Liver (tissue), 8 donors: ENCODE measurements at regions not wholly inside any gene's neighbourhood (a gene's known extent, or its start where the extent isn't known, plus 50 kb on each side); places are given as distances from the start of the nearest gene placed in this dataset.

Source experiments
- DNase-seq: peaks from one replicate; pipeline ENCODE4 v3.0.0-alpha.2; 2017; ENCODE audit warnings: low spot score
- H3K27ac ChIP-seq, 2 donors: one replicate each; pipeline ENCODE4 v1.7.0; 2013; ENCODE audit warnings: inconsistent platforms in 2 of 2, low read length in 2 of 2, control low read depth in 1 of 2, low read depth in 1 of 2, mild to moderate bottlenecking in 1 of 2
- H3K27me3 ChIP-seq, 4 donors: one replicate each; pipeline versions ENCODE4 v1.6.1 to v1.7.0; 2013; ENCODE audit warnings: low read length in 3 of 4, inconsistent platforms in 1 of 4, mild to moderate bottlenecking in 1 of 4, moderate library complexity in 1 of 4; ENCODE audit not compliant: control insufficient read depth in 4 of 4, insufficient read depth in 4 of 4
- H3K36me3 ChIP-seq, 4 donors: one replicate each; pipeline versions ENCODE4 v1.6.1 to v1.7.0; 2013; ENCODE audit warnings: low read length in 3 of 4, mild to moderate bottlenecking in 3 of 4, low read depth in 1 of 4, moderate library complexity in 1 of 4; ENCODE audit not compliant: control insufficient read depth in 4 of 4, insufficient read depth in 3 of 4
- H3K4me1 ChIP-seq, 4 donors: one replicate each; pipeline versions ENCODE4 v1.6.1 to v1.7.0; 2013; ENCODE audit warnings: low read length in 3 of 4, mild to moderate bottlenecking in 3 of 4, moderate library complexity in 1 of 4; ENCODE audit not compliant: control insufficient read depth in 4 of 4, insufficient read depth in 4 of 4
- H3K4me3 ChIP-seq, 3 donors: one replicate each; pipeline versions ENCODE4 v1.6.1 to v1.7.0; 2013; ENCODE audit warnings: low read length in 3 of 3, control low read depth in 1 of 3, low read depth in 1 of 3, mild to moderate bottlenecking in 1 of 3
- H3K9ac ChIP-seq, 2 donors: one replicate each; pipeline ENCODE4 v1.7.0; 2013; ENCODE audit warnings: low read length in 2 of 2, mild to moderate bottlenecking in 2 of 2, moderate library complexity in 2 of 2, control low read depth in 1 of 2, low read depth in 1 of 2
- H3K9me3 ChIP-seq, 4 donors: one replicate each; pipeline versions ENCODE4 v1.6.1 to v1.7.0; 2013; ENCODE audit warnings: low read length in 3 of 4; ENCODE audit not compliant: control insufficient read depth in 4 of 4
- EGR1 ChIP-seq, 2 donors: IDR thresholded peaks; 2 replicates each; pipeline ENCODE4 v1.6.1; 2016 to 2018; ENCODE audit warnings: antibody characterized with exemption in 2 of 2, low read depth in 2 of 2
- FOXA1 ChIP-seq: IDR thresholded peaks from 2 replicates; pipeline ENCODE4 v1.6.1; 2016; ENCODE audit warnings: antibody characterized with exemption
- FOXA2 ChIP-seq: IDR thresholded peaks from 2 replicates; pipeline ENCODE4 v1.6.1; 2016; ENCODE audit warnings: antibody characterized with exemption
- GABPA ChIP-seq, 2 donors: IDR thresholded peaks in 1 of 2; conservative IDR thresholded peaks in 1 of 2; 2 replicates each; pipeline ENCODE4 v1.6.1; 2016; ENCODE audit warnings: antibody characterized with exemption in 2 of 2, mild to moderate bottlenecking in 1 of 2, moderate library complexity in 1 of 2
- HNF4A ChIP-seq, 2 donors: conservative IDR thresholded peaks; 2 replicates each; pipeline ENCODE4 v1.6.1; 2016; ENCODE audit warnings: antibody characterized with exemption in 2 of 2, mild to moderate bottlenecking in 2 of 2
- HNF4G ChIP-seq: IDR thresholded peaks from 2 replicates; pipeline ENCODE4 v1.6.1; 2016; ENCODE audit warnings: antibody characterized with exemption
- JUND ChIP-seq, 2 donors: IDR thresholded peaks; 2 replicates each; pipeline ENCODE4 v1.6.1; 2016; ENCODE audit warnings: antibody characterized with exemption in 2 of 2
- MAX ChIP-seq: IDR thresholded peaks from 2 replicates; pipeline ENCODE4 v1.6.1; 2016; ENCODE audit warnings: antibody characterized with exemption
- NR2F2 ChIP-seq: IDR thresholded peaks from 2 replicates; pipeline ENCODE4 v1.6.1; 2016; ENCODE audit warnings: antibody characterized with exemption
- RAD21 ChIP-seq, 2 donors: IDR thresholded peaks; 2 replicates each; pipeline ENCODE4 v1.6.1; 2016; ENCODE audit warnings: antibody characterized with exemption in 2 of 2, mild to moderate bottlenecking in 2 of 2
- RXRA ChIP-seq, 2 donors: IDR thresholded peaks; 2 replicates each; pipeline ENCODE4 v1.6.1; 2017 to 2018; ENCODE audit warnings: antibody characterized with exemption in 2 of 2, mild to moderate bottlenecking in 1 of 2
- SP1 ChIP-seq: IDR thresholded peaks from 2 replicates; pipeline ENCODE4 v1.6.1; 2018; ENCODE audit warnings: antibody characterized with exemption, mild to moderate bottlenecking
- TAF1 ChIP-seq: conservative IDR thresholded peaks from 2 replicates; pipeline ENCODE4 v1.6.1; 2016; ENCODE audit warnings: antibody characterized with exemption, mild to moderate bottlenecking
- YY1 ChIP-seq: IDR thresholded peaks from 2 replicates; pipeline ENCODE4 v1.6.1; 2016; ENCODE audit warnings: antibody characterized with exemption, mild to moderate bottlenecking
- ZBTB33 ChIP-seq: IDR thresholded peaks from 2 replicates; pipeline ENCODE4 v1.6.1; 2016; ENCODE audit warnings: antibody characterized with exemption
- WGBS: extraction: QIAGEN DNeasy Blood & Tissue Kit; methylation state at CpG from one replicate; pipeline ENCODE4 v1.1.7; 2013; 5-methylcytosine and 5-hydroxymethylcytosine counted together
- TF ChIP-seq, protein P1 (sequence below): IDR thresholded peaks from 2 replicates; pipeline ENCODE4 v1.6.1; 2016; ENCODE audit warnings: antibody characterized with exemption
- TF ChIP-seq, protein P2 (sequence below): fragments of 150-350 bp; IDR thresholded peaks from 2 replicates; pipeline ENCODE4 v1.5.1; 2017; ENCODE audit warnings: improper control_type of control experiment, low read depth, low read length; ENCODE audit not compliant: missing input control
- TF ChIP-seq, protein P3 (sequence below): IDR thresholded peaks from 2 replicates; pipeline ENCODE4 v1.6.1; 2016; ENCODE audit warnings: antibody characterized with exemption, mild to moderate bottlenecking
- donor health status: healthy.
- donor health status: healthy.
- donor health status: healthy.
- donor health status: healthy.
- donor health status: healthy.

- Histone ChIP-seq H3K27me3 (peaks cover 0 to 6% (median 0%) of the 10 kb centered on the region in 4 donors), H3K9me3 (no peaks in the 10 kb centered on the region), H3K4me3 (no peak overlapping the region), H3K36me3 (no peaks in the 10 kb centered on the region), H3K4me1 (peaks cover 0 to 1% (median 0%) of the 10 kb centered on the region in 4 donors), H3K9ac (no peak overlapping the region), H3K27ac (no peak overlapping the region)
- no peak for TF ChIP-seq FOXA1
- no peak for TF ChIP-seq ZBTB33
- TF ChIP-seq, protein P1, sequence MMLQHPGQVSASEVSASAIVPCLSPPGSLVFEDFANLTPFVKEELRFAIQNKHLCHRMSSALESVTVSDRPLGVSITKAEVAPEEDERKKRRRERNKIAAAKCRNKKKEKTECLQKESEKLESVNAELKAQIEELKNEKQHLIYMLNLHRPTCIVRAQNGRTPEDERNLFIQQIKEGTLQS: no peak
- TF ChIP-seq JUND (IDR thresholded peaks at IDR 0.05): no peak
- TF ChIP-seq SP1: no peak
- TF ChIP-seq MAX: no peak
- no peak for TF ChIP-seq TAF1
- TF ChIP-seq, protein P2, sequence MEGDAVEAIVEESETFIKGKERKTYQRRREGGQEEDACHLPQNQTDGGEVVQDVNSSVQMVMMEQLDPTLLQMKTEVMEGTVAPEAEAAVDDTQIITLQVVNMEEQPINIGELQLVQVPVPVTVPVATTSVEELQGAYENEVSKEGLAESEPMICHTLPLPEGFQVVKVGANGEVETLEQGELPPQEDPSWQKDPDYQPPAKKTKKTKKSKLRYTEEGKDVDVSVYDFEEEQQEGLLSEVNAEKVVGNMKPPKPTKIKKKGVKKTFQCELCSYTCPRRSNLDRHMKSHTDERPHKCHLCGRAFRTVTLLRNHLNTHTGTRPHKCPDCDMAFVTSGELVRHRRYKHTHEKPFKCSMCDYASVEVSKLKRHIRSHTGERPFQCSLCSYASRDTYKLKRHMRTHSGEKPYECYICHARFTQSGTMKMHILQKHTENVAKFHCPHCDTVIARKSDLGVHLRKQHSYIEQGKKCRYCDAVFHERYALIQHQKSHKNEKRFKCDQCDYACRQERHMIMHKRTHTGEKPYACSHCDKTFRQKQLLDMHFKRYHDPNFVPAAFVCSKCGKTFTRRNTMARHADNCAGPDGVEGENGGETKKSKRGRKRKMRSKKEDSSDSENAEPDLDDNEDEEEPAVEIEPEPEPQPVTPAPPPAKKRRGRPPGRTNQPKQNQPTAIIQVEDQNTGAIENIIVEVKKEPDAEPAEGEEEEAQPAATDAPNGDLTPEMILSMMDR: no peak
- TF ChIP-seq NR2F2: no peak
- TF ChIP-seq RXRA (IDR thresholded peaks at IDR 0.05): no peak
- TF ChIP-seq HNF4A (conservative IDR thresholded peaks at IDR 0.05): no peak
- WGBS: 73% methylated on average over 5 of the region's 5 CpGs
- DNase-seq: no peak
Observed at GRCh38 chr2:5751873-5752482, 59.8 kb downstream of the SOX11 start.

DNA sequence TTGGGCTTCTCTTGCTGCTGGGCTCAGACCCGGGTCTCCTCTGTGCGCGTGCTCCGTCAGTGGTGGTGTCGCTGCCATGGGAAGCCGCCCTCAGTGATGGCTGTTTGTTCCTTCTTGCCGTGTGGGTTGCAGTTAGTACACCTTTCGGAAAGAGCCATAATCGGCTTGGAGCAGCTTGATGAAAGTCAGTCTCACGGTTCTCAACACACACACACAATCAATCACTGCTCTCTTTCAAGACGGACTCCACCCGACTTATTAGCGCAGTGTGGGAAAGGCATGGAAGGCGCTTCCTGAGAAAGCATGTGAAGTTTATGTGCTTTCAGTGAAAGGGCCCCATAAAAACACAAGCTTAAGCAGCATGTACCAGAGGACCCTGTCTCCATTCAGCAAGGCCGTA lies 64.1 kb downstream of the SOX11 start:
- no peak overlapping the region for H3K27ac ChIP-seq
- H3K36me3 ChIP-seq: no peaks in the 10 kb centered on the region
- no peak for DNase-seq
- H3K9ac ChIP-seq: no peak overlapping the region
- 78% methylated on average over 15 of the region's 15 CpGs for WGBS
- peaks cover 0 to 1% (median 0%) of the 10 kb centered on the region in 4 donors for H3K4me1 ChIP-seq
- H3K4me3 ChIP-seq: no peak overlapping the region
- H3K27me3 ChIP-seq: peaks cover 0 to 3% (median 0%) of the 10 kb centered on the region in 4 donors
- TF ChIP-seq, protein P3, sequence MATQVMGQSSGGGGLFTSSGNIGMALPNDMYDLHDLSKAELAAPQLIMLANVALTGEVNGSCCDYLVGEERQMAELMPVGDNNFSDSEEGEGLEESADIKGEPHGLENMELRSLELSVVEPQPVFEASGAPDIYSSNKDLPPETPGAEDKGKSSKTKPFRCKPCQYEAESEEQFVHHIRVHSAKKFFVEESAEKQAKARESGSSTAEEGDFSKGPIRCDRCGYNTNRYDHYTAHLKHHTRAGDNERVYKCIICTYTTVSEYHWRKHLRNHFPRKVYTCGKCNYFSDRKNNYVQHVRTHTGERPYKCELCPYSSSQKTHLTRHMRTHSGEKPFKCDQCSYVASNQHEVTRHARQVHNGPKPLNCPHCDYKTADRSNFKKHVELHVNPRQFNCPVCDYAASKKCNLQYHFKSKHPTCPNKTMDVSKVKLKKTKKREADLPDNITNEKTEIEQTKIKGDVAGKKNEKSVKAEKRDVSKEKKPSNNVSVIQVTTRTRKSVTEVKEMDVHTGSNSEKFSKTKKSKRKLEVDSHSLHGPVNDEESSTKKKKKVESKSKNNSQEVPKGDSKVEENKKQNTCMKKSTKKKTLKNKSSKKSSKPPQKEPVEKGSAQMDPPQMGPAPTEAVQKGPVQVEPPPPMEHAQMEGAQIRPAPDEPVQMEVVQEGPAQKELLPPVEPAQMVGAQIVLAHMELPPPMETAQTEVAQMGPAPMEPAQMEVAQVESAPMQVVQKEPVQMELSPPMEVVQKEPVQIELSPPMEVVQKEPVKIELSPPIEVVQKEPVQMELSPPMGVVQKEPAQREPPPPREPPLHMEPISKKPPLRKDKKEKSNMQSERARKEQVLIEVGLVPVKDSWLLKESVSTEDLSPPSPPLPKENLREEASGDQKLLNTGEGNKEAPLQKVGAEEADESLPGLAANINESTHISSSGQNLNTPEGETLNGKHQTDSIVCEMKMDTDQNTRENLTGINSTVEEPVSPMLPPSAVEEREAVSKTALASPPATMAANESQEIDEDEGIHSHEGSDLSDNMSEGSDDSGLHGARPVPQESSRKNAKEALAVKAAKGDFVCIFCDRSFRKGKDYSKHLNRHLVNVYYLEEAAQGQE: no peak
- TF ChIP-seq JUND (IDR thresholded peaks at IDR 0.05): no peak
- no peak for TF ChIP-seq SP1
- no peak for TF ChIP-seq TAF1
- no peak for TF ChIP-seq GABPA (IDR thresholded peaks at IDR 0.05 in 1 of 2, conservative IDR thresholded peaks at IDR 0.05 in 1 of 2)
- TF ChIP-seq HNF4G: no peak
- TF ChIP-seq EGR1 (IDR thresholded peaks at IDR 0.05; ENCODE audit: low read depth in 2 of 2): no peak
- TF ChIP-seq YY1: no peak
- TF ChIP-seq FOXA1: no peak
- no peak for TF ChIP-seq RAD21 (IDR thresholded peaks at IDR 0.05)
- TF ChIP-seq MAX: no peak
- TF ChIP-seq RXRA (IDR thresholded peaks at IDR 0.05): no peak
- no peak for TF ChIP-seq ZBTB33
- TF ChIP-seq FOXA2: no peak
- no peak for TF ChIP-seq NR2F2
- TF ChIP-seq HNF4A (conservative IDR thresholded peaks at IDR 0.05): no peak
- TF ChIP-seq, protein P2: no peak
- TF ChIP-seq, protein P1: no peak
- no peaks in the 10 kb centered on the region for H3K9me3 ChIP-seq
